AG09319 (cell line): ENCODE measurements at regions not wholly inside any gene's neighbourhood (a gene's known extent, or its start where the extent isn't known, plus 50 kb on each side); places are given as distances from the start of the nearest gene placed in this dataset.

Experiments used
- DNase-seq: peaks from one replicate; pipeline ENCODE4 v3.0.0-alpha.2; 2010; ENCODE audit warnings: low read depth; ENCODE audit errors: extremely low read depth
- TF ChIP-seq, protein P1 (sequence below): IDR thresholded peaks from 2 replicates; pipeline ENCODE4 v1.5.1; 2011; ENCODE audit warnings: low read depth, mild to moderate bottlenecking, inconsistent platforms, low read length, moderate library complexity

DNA sequence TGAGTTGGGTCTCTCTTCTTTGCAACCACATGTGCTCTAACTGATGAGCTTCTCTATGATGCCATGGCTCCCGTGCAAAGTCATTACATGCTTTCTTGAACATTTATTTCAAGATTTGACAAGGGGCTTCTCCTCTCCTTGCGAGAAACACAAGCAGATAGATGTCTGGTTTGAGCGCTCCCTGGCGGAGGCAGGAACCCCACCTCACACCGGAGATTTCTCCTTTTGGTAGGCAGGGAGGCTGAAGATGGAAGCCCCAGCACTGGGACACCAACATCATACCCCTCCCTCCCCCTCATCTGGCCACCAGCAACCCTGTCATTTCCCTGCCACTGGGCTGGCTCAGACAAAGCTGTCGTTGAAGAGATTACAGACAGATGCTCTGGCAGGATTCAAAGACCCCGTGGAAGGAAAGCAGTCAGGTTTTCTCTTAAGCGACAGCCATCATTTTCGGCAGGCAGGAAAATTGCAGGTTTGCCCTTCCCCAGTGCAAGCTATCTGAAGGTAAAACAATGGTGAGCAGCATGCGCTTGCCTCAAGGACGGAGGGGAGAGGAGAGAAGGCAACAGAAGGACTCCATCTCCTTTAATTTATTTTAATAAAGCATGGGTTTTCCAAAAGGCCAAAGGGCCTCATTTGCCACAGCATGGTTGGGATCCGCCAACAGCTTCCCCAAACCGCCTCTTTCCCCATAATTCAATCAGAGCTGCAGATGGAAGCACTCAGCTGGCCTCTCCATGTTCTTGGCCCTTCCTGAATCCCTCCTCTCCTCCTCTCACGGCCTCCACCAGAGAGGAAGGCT, 344.1 kb upstream of the TSHZ3 start:
- no peak for DNase-seq
- TF ChIP-seq, protein P1, sequence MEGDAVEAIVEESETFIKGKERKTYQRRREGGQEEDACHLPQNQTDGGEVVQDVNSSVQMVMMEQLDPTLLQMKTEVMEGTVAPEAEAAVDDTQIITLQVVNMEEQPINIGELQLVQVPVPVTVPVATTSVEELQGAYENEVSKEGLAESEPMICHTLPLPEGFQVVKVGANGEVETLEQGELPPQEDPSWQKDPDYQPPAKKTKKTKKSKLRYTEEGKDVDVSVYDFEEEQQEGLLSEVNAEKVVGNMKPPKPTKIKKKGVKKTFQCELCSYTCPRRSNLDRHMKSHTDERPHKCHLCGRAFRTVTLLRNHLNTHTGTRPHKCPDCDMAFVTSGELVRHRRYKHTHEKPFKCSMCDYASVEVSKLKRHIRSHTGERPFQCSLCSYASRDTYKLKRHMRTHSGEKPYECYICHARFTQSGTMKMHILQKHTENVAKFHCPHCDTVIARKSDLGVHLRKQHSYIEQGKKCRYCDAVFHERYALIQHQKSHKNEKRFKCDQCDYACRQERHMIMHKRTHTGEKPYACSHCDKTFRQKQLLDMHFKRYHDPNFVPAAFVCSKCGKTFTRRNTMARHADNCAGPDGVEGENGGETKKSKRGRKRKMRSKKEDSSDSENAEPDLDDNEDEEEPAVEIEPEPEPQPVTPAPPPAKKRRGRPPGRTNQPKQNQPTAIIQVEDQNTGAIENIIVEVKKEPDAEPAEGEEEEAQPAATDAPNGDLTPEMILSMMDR = no peak

DNA sequence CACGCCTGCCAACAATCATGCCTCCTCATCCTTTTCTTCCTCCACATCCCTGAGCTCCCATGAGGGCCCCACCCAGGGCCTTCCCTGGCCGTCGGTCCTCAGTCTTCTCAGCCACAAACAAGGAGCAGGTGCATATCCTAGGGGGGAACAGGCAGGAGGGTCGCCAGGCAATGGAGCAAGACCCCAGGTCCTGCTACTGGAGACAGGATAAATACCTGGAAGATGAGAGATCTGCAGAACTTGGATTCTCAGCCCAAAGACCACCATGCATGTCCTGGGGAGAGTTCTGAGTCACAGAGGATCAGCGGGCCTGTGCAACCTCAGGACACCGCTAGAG, 344.7 kb upstream of the TSHZ3 start:
- TF ChIP-seq, protein P1 = no peak
- no peak for DNase-seq

GRCh38 chr19:31694761-31695160, 345.5 kb upstream of the TSHZ3 start:
- no peak for DNase-seq
- TF ChIP-seq, protein P1 = no peak

GRCh38 chr19:31699421-31699820, 350.2 kb upstream of the TSHZ3 start:
- DNase-seq = no peak

DNA sequence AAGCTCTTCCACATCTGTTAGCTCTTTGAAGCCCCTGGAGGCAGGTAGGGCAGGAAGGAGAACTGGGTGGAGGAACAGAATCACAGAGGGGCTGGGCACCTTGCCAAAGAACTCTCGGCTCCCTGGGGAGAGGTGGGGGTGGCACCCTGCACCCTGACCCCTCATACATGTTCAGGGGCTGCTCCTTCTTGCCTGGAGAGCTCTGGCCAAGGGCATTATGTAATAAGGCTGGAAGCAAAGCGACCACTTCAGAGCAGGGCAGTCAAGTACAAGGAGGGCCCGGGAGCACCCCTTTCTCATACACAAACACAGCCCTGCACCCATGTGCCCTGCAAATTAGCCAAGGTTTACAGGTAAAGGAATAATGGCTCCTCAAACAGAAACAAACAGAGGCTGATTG, 351.9 kb upstream of the TSHZ3 start:
- TF ChIP-seq, protein P1 = no peak
- no peak for DNase-seq

More at GRCh38 chr19:31699421-31699820, 350.2 kb upstream of the TSHZ3 start:
- TF ChIP-seq, protein P1 = no peak

DNA sequence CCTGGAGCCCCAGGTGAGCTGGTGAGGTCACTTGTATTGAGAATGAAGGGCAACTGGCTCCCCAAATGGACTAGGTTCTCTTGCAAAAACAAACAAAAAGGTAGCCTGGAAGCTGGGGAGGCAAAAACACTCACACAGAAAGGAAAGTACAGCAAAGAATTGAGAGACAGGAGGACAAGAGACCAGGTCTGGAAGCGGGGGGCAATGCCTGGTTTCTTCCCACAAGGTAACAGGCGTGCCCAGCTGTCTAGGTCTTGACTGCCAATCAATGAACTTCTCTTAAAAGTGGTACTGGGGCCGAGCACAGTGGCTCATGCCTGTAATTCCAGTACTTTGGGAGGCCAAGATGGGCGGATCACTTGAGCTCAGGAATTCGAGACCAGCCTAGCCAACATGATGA, 356.4 kb upstream of the TSHZ3 start:
- no peak for DNase-seq
- TF ChIP-seq, protein P1 = no peak

- DNase-seq = no peak
- TF ChIP-seq, protein P1 = no peak
These were observed 356.9 kb upstream of the TSHZ3 start for GRCh38 chr19:31706131-31706530.
